ENCODE measurements at regions not wholly inside any gene's neighbourhood (a gene's known extent, or its start where the extent isn't known, plus 50 kb on each side); places are given as distances from the start of the nearest gene placed in this dataset.

DNA sequence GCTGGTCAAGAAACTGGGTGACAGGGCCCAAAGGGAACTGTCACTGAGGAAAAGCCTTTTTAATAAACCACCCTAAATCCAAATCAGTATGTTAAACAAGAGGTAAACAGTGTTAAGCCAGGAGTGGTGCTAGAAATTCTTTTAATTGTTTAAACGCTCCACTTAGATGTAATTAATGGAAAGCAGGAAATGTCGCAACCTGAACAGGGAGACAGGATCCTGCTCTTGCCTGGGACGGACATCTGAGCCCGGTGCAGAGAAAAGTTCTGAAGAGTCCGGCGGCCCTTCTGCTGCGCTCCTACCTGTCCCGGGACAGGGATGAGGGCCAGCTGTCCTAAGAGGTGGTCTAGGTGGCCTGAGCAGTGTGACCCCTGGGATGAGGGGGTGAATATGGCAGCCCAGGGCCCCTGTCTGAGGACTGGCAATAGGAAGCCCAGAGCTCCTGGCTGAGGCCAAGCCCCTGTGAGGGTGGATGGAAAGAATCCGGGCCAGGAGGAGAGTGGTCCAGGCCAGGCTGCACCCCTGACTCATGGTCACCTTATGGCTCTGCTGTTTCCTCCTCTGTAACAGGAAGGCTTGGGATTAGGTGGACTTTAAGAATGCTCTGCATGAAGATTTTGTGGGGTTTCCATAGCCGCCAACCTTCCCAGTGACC, 112.8 kb upstream of the GJB6 start:
- TF ChIP-seq CTCF (IDR thresholded peaks at IDR 0.05; ENCODE audit: low read depth, low read length) (no peak), EZH2phosphoT487 (IDR thresholded peaks at IDR 0.05; ENCODE audit: low read depth) (no peak)
